OCI-LY7 (cell line): ENCODE measurements at regions not wholly inside any gene's neighbourhood (a gene's known extent, or its start where the extent isn't known, plus 50 kb on each side); places are given as distances from the start of the nearest gene placed in this dataset.

Experiments
- CTCF ChIP-seq: fragments of 200-600 bp; sonication (generic); conservative IDR thresholded peaks from 2 replicates; pipeline ENCODE4 v1.5.1; 2014; ENCODE audit warnings: mild to moderate bottlenecking, antibody characterized with exemption, low read length, moderate library complexity, mixed read lengths
- EZH2phosphoT487 ChIP-seq: fragments of 200-600 bp; sonication (generic); IDR thresholded peaks from 2 replicates; pipeline ENCODE4 v1.6.1; 2018; ENCODE audit warnings: low read depth, borderline replicate concordance, mild to moderate bottlenecking, mixed run types, antibody characterized with exemption, low read length, moderate library complexity, mixed read lengths

GRCh38 chr7:130945411-130945811 is 211.4 kb upstream of the KLF14 start:
- TF ChIP-seq CTCF (no peak), EZH2phosphoT487 (no peak)
